Heart left ventricle (tissue), 16 donors: ENCODE measurements at regions not wholly inside any gene's neighbourhood (a gene's known extent, or its start where the extent isn't known, plus 50 kb on each side); places are given as distances from the start of the nearest gene placed in this dataset.
"Not testable (repeated sequence)": the region's sequence is repeated elsewhere in the genome, so short reads cannot be mapped to it uniquely, and the experiment has no call there.

Source experiments
- ATAC-seq, 4 donors: fragments of 200-7000 bp; cut with Tn5 transposase; one replicate each; pipeline ENCODE4 v1.9.1; 2020 to 2022; ENCODE audit warnings: moderate library complexity in 4 of 4, mild to moderate bottlenecking in 3 of 4, moderate number of reproducible peaks in 1 of 4
- DNase-seq, 5 donors: peaks; one replicate each; pipeline ENCODE4 v3.0.0-alpha.2; 2020
- H3K27ac ChIP-seq, 12 donors: fragments of 200-600 bp; sonication (generic) in 4 of 12; one replicate each; pipeline versions ENCODE4 v1.5.0 to v1.8.0; 2016 to 2022; ENCODE audit warnings: mild to moderate bottlenecking in 2 of 12
- H3K27me3 ChIP-seq, 9 donors: fragments of 200-600 bp; sonication (generic) in 2 of 9; one replicate each; pipeline versions ENCODE4 v1.5.1 to v1.8.0; 2016 to 2022; ENCODE audit warnings: mild to moderate bottlenecking in 3 of 9
- H3K36me3 ChIP-seq, 9 donors: fragments of 200-600 bp; sonication (generic) in 2 of 9; one replicate each; pipeline versions ENCODE4 v1.5.0 to v1.8.0; 2018 to 2022; ENCODE audit warnings: mild to moderate bottlenecking in 2 of 9
- H3K4me1 ChIP-seq, 12 donors: fragments of 200-600 bp; sonication (generic) in 4 of 12; one replicate each; pipeline versions ENCODE4 v1.5.0 to v1.8.0; 2016 to 2022; ENCODE audit warnings: mild to moderate bottlenecking in 3 of 12
- H3K4me3 ChIP-seq, 12 donors: fragments of 200-600 bp; sonication (generic) in 4 of 12; one replicate each; pipeline versions ENCODE4 v1.5.0 to v1.8.0; 2017 to 2022; ENCODE audit warnings: mild to moderate bottlenecking in 9 of 12, moderate library complexity in 4 of 12
- H3K9me3 ChIP-seq, 12 donors: fragments of 200-600 bp; sonication (generic) in 4 of 12; one replicate each; pipeline versions ENCODE4 v1.5.0 to v1.8.0; 2016 to 2022; ENCODE audit warnings: mild to moderate bottlenecking in 1 of 12
- CTCF ChIP-seq, 12 donors: fragments of 200-600 bp; sonication (generic) in 4 of 12; IDR thresholded peaks; one replicate each; pipeline versions ENCODE4 v1.5.0 to v1.8.0; 2018 to 2022; ENCODE audit warnings: antibody characterized with exemption in 12 of 12, mild to moderate bottlenecking in 5 of 12
- POLR2A ChIP-seq, 2 donors: fragments of 450-650 bp; IDR thresholded peaks; one replicate each; pipeline ENCODE4 v1.6.1; 2017; ENCODE audit warnings: antibody characterized with exemption in 2 of 2, mild to moderate bottlenecking in 2 of 2, moderate library complexity in 2 of 2
- WGBS, 4 donors: extraction: QIAGEN DNeasy Blood & Tissue Kit in 2 of 4; methylation state at CpG; one replicate each; pipeline versions ENCODE4 v1.1.5 to v1.1.7; 2013 to 2018; 5-methylcytosine and 5-hydroxymethylcytosine counted together
- intact Hi-C, 10 donors: fragments of 100-400 bp; cut with DNase I; formaldehyde crosslinking; loops; one replicate each; pipeline versions ENCODE4 v1.11.1 to v1.14.2; 2022
- donor health status: ischemic (EF 13 %, LVEDD 7.1; RV severe dilation, severe dysfunction).
- donor health status: healthy with polysubstance abuse.
- donor health status: DM: no; HTN: yes; CAD: no.
- donor health status: DM: no; HTN: no; CAD: no.
- donor health status: ischemic (EF 25% LVEDD 6.9; RV normal size, moderate dysfunction).
- donor health status: ischemic (EF 25% LVEDD 5.7; RV mildly dilated, moderate dysfunction).
- donor health status: healthy.
- donor health status: DM: yes; HTN: yes; CAD: no.
- donor health status: ischemic (EF 35%, LVEDD 5.7; RV mildly dilated, moderate dysfunction).
- donor health status: nonischemic (EF 11% LVEDD 7.7; RV severe dilation, severe dysfunction).
- donor health status: DM: yes; HTN: yes; CAD: no.
- donor health status: PGD.
- donor health status: ischemic (EF 29% LVEDD 5.4; RV normal size, mild dysfunction).
- donor health status: nonischemic (EF 23%, LVEDD 6.1; RV moderate dilation, normal function).

DNA sequence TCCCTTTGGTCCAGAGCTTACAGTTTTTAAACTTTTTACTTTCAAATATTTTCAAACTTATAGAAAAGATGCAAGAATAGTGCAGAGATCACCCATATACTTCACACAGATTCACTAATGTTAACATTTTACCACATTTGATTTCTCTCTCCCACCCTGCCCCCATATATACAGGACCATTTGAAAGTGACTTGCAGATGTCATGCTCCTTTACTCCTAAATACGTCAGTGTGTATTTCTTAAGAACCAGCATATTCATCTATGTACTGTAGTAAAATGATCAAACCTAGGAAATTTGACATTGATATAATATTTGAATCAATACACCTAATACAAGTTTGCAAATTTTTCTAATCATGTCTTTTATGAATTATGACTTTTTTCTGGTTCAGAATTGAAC, 100.4 kb upstream of the CHD1 start:
- intact Hi-C loops = loop anchor here in 1 of 10 donors (10.0 kb wide), 1 partner anchor 74 kb away; no protein-coding TSS in a partner anchor
- no peaks in the 10 kb centered on the region for H3K36me3 ChIP-seq

GRCh38 chr5:99028170-99028569, 99.4 kb upstream of the CHD1 start:
- ATAC-seq, H3K9me3 ChIP-seq: not testable (repeated sequence)
- WGBS, 4 donors = 93 to 98% (median 97%) methylated on average over 6 of the region's 6 CpGs

More for the DNA sequence above, 100.4 kb upstream of the CHD1 start:
- H3K9me3 ChIP-seq = no peaks in the 10 kb centered on the region
- no peak for TF ChIP-seq POLR2A (IDR thresholded peaks at IDR 0.05)
- TF ChIP-seq CTCF (IDR thresholded peaks at IDR 0.05) = no peak
- peaks cover 0 to 80% (median 10%) of the 10 kb centered on the region in 12 donors for H3K4me1 ChIP-seq
- WGBS, 4 donors = 86 to 98% (median 92%) methylated on average over 1 of the region's 1 CpG
- no peak overlapping the region for H3K4me3 ChIP-seq
- no peaks in the 10 kb centered on the region for H3K27me3 ChIP-seq
- no peak overlapping the region for H3K27ac ChIP-seq
- DNase-seq (no peak), ATAC-seq (no peak)

GRCh38 chr5:99025298-99026045, 96.7 kb upstream of the CHD1 start:
- no peak overlapping the region for H3K4me3 ChIP-seq
- WGBS, 4 donors = 59 to 72% (median 68%) methylated on average over 5 of the region's 5 CpGs
- H3K9me3 ChIP-seq = no peaks in the 10 kb centered on the region
- no peaks in the 10 kb centered on the region for H3K27me3 ChIP-seq
- intact Hi-C loops = loop anchor here in 1 of 10 donors (10.0 kb wide), 1 partner anchor 71 kb away; no protein-coding TSS in a partner anchor
- H3K27ac ChIP-seq = peak overlapping the region in 1 of 12 donors; percentile 91
- H3K36me3 ChIP-seq = no peaks in the 10 kb centered on the region
- TF ChIP-seq POLR2A (IDR thresholded peaks at IDR 0.05) = no peak
- no peak for TF ChIP-seq CTCF (IDR thresholded peaks at IDR 0.05)
- peaks cover 0 to 57% (median 0%) of the 10 kb centered on the region in 12 donors for H3K4me1 ChIP-seq
- ATAC-seq = no peak
- no peak for DNase-seq

More at GRCh38 chr5:99028170-99028569, 99.4 kb upstream of the CHD1 start:
- not testable (repeated sequence) for DNase-seq, H3K4me3 ChIP-seq, H3K36me3 ChIP-seq, H3K27me3 ChIP-seq
- Histone ChIP-seq H3K4me1 (peaks cover 0 to 70% (median 5%) of the 10 kb centered on the region in 12 donors), H3K27ac (peak overlapping the region in 1 of 12 donors; percentile 91)
- intact Hi-C loops = loop anchor here in 1 of 10 donors (10.0 kb wide), 1 partner anchor 73 kb away; no protein-coding TSS in a partner anchor

DNA sequence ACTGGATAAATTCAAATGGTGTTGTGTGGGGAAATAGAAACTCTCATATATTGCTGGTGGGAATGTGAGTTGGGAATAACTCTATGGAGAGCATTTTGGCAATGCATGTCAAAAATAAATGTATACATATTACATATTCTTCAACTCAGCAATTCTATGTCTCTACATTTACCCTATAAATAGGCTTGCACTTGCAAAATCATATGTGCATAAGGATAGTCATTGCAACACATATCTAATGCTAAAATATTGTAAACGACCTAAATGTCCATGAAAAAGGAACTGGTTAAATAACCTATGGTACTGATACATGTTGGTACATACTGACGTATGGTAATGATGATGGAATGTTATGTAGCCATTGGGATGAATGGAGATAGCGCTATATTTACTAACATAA, 94.5 kb upstream of the CHD1 start:
- no peaks in the 10 kb centered on the region for H3K36me3 ChIP-seq
- no peak overlapping the region for H3K27ac ChIP-seq
- TF ChIP-seq POLR2A (IDR thresholded peaks at IDR 0.05) (no peak), CTCF (IDR thresholded peaks at IDR 0.05) (no peak)
- no peak overlapping the region for H3K4me3 ChIP-seq
- ATAC-seq (no peak), DNase-seq (no peak)
- no peaks in the 10 kb centered on the region for H3K27me3 ChIP-seq
- peaks cover 0 to 55% (median 0%) of the 10 kb centered on the region in 12 donors for H3K4me1 ChIP-seq
- WGBS, 4 donors = 79 to 85% (median 84%) methylated on average over 3 of the region's 3 CpGs
- intact Hi-C loops = loop anchor here in 1 of 10 donors (10.0 kb wide), 1 partner anchor 69 kb away; no protein-coding TSS in a partner anchor
- H3K9me3 ChIP-seq = no peaks in the 10 kb centered on the region
